IPS-NIHi7 (cell line): ENCODE measurements at regions not wholly inside any gene's neighbourhood (a gene's known extent, or its start where the extent isn't known, plus 50 kb on each side); places are given as distances from the start of the nearest gene placed in this dataset.

ENCODE experiments used
- DNase-seq: peaks from one replicate; pipeline ENCODE4 v3.0.0; 2012; ENCODE audit warnings: mixed read lengths; ENCODE audit errors: extremely low spot score

DNA sequence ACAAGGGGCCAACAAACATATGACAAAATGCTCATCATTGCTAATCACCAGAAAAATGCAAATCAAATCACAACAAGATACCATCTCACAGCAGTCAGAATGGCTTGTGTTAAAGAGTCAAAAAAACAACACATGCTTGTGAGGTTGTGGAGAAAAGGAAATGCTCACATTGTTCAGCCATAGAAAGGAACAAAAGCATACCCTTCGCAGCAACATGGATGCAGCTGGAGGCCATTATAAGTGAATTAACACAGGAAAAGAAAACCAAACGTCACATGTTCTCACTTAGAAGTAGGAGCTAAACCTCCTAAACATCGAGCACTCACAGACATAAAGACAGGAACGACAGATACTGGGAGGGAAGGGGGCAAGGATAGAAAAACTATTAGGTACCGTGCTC is 678.4 kb upstream of the GRM7 start:
- no peak for DNase-seq

DNA sequence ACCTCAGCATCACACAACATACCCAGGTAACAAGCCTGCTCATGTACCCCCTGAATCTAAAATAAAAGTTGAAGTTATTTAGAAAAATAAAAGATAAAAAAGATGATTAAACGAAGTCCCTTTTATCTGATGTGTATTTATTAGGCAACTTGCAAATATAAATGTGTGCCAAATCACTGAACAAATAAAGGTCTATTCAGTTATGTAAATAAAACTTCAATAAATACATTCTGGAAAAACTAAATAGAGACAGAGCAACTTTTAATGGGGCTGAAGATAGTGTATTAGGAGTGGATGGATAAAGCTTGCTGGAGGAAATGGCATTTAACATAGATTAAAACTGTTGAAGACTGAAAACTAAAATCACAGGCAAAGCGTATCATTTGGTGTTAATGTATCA is 678.0 kb upstream of the GRM7 start:
- DNase-seq = no peak

DNA sequence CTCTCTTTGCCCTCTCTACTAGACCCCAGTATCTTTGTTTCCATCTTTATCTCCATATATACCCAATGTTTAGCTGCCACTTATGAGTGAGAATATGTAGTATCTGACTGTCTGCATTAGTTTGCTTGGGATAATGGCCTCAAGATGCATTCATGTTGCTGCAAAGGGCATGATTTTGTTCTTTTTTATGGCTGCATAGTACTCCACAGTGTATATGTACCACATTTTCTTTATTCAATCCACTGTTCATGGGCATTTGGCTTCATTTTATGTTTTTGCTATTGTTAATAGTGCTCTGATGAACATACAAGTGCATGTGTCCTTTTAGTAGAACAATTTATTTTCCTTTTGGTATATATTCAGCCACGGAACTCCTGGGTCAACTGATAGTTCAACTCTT is 671.5 kb upstream of the GRM7 start:
- DNase-seq = no peak

DNA sequence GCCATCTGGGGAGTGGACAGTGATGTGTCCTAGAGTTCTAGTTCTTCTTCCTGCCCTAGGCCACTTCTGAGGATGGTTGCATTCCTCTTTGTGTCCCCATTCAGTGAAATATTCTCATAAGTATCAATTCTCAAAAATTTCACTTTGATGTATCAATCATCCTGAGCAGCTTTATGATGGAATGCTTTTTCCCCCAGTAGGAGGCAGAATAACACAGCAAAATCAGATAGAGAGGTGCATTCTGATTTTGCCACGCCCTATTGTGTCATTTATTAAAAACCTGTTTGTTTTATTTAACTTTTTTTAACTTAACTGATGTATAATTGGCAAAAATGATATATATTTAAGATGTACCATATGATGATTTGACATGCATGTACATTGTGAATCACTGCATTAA is 656.0 kb upstream of the GRM7 start:
- DNase-seq = no peak

DNA sequence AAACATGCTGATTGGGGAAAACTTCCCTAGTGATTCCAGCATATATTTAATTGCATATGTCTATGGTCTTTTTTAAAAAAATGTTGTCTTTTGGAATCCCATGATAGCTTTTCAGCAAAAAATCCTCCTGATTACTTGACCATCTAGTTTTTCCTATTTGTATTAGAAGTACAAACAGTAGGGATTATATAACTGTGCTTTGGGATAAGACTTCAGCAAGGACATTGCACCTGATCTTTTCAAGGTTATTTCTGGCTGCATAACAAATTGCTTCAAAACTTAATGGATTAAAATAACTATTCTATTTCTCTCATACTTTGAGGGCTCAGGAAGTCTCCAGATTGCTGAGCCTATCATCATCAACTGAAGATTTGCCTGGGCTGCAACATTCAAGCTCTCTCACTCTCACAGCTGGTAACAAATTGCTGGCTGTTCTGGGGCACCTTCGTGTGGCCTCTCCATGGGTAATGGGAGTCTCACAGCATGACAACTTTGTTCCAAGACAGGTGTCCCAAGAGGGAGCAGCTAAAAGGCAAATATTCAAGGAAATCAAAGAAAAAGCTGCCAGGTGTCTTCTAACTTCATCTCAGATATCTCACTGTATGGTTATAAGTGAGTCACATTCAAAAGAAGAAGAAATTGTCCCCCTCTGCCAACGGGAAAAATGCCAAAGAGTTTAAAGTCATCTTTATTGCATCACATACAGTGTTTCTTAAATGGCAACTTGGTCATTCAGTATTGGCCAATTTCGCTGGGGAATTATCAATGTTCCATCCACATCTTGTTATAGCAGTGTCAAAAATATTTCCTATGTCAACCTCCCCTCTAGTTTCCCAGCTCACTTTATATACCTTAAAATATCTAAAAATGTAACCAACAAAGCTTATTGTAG is 644.5 kb upstream of the GRM7 start:
- DNase-seq = no peak

DNA sequence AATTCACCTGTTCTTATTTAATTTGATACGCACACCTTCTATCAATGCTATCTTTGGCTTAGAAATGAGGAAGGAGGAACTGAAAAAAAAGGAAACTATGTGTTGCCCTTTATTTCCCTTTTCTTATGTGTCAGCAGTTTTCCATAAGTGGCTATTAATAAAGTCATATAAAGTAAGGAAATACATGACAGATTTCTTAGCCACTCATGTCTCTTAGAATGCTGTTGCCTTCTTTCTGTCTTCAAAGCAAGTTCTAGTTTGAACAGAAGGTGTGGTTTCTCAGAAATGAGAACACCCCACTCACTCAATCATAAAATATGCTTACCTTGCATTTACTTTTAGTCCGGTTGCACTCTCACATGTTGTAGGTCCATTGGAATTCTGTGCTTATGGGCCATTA is 640.5 kb upstream of the GRM7 start:
- no peak for DNase-seq

DNA sequence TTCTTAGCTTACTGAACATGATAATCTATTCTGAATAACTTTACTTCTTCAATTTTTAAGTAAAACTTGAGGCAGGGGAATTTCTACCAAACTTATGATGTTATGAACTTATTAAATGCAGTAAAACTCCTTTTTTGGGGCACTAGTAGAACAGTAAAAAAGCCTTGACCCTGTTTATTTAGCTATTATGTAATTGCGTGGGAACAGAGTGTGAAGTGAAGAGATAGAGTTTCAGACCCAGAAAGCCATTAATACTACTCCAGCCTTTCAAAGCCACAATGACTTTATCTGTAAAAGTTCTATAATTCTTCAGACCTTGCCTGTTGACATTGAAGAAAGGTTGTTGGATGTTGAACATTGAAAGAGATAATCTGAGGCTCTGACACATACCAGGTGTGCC is 638.8 kb upstream of the GRM7 start:
- no peak for DNase-seq

DNA sequence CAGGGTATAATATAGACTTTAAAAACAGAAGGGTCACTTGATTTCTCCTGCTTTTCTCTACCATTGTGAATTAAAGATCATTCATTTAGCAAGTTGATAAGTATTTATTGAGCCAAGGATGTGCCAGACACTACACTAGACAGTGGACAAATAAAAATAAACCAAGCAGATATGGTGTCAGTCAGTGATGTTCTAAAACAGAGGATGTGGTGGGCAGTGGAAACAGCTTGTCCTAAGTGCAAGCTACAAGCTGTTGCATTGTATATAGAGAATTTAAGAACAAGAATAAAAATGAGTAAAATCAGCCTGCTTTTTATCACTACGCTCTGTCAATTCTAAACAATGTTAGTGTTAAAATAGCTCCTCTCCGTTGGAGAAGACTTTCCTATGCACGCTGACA is 637.3 kb upstream of the GRM7 start:
- no peak for DNase-seq

DNA sequence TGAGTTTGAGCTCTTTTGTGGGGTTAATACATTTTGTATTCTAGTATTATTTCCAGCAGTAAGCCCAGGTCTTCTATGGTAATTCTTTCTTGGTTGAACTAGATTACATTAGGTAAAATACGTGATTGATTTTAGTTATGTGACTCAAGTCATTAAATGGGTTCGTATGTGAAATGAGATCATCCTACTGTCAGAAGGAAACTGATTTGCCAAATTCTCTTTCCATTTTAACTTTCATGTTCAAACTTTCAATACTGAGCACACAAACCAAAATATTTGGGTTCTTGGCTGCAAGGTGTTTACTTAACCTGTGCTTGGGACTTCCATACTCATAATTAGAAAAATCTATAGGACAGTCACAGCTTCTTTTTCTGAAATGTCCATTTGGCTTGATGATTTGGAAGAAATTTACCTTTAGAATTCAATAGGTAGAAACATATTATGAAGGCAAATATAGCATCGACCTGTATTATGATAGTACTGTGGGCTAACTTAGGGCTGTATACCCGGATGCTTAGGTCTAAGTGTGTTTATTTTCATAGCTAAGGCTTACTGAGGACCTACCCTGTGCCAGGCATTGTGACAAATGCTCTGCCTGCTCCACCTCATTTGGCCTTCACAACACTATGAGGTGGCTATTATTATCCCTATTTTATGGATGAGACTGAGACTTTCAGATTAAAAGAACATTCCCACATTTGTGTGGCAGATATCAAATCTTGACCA is 631.8 kb upstream of the GRM7 start:
- DNase-seq = no peak

DNA sequence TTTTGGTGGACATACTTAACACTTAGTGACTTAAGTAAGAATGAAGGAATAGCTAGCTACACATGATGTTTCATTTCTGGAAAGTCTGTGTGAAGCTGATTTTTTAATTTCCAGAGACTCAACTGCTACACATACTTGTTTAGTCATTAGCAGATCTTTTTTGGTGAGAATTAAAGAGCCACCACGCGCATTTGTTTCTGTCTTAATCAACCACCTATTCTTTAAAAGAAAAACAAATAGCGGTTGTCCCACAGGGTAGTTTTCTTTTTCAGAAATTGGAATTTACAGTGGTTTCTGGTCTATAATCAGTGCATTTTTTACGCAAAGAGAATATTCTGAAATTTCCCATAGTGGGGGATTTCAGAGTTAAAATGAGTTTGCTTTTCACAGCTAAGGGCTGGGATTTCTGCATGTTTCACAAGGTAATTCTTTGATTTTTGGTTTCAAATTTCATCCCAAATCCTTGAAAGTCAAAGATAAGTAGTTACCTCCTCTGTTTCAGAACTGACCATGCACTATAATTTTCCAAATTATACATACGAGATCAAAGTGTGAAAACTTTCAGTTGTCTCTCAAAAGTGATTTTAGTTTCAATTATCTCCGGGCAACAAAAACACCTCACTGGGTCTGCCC is 631.0 kb upstream of the GRM7 start:
- no peak for DNase-seq

DNA sequence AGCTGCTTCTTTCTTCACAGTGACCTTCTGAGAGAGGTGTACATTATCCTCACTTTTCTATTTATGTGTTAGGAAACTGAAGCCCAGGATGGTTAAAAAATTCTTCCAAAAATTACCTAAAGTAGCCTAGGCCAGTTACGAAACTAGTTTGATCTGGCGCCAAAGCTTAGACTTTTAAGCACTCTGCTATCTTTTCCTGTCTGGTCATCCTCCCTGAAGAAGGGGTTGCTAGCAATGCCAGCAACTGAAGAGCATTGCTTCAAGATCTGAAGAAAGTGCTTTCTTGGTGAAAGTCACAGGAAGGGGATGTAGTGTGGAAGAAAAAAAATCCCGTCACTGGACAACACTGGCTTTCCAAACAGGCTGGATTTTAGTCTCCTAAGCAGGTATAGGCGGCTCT is 618.8 kb upstream of the GRM7 start:
- no peak for DNase-seq

DNA sequence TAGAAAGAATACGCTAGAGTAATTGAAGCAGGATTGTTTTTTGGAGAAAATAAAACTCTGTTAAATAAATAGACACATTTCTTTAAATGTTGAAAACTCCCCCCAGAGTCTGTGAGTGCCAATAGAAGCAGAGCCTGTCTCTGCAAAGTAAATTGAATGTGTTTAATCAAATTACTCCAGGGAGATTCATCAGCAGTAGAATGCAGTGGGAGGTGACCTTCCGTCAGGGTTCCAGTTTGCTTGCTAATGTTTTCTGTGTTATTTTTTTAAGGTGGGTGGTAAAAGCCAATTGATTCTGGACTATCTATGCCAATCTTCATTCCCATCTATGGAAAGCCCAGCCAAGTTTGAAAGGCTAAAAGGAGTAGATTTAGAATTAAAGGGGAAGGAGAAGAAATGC is 612.4 kb upstream of the GRM7 start:
- DNase-seq = no peak

DNA sequence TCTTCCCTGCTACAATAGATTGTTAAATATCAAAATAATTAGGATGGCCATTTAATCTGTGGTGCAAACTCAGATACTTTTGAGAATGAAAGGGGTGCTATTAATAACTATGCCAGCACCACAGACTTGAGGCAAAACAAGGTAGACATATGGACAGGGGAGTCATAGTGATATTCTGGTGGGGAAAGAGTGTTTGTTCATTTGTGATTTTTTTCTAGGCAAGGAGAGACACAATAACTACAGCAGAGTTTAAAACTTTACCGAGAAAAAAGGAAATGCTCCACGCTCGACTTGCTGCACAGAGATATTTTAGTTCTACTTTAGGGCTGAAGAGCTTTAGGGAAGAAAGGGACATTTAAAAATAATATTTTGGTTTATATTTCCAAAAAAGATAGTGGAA is 611.2 kb upstream of the GRM7 start:
- DNase-seq = no peak

DNA sequence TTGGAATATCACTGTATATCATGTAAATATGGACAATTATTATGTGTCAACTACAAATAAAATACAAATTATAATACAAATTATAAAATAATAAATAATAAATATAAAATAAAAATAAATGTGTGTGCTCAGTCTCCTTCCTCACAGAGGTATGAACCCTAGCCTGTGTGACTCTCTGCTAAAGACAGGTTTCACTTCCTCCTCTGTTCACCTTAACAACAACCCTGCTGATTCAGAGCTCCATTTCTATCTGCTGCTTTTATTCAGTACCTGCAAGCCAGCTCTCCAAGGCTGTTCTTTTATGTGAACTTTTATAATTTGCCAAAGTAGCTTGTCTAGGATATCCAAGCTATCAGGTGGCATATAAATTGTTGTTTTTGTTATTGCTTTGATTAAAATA is 610.7 kb upstream of the GRM7 start:
- DNase-seq = no peak

DNA sequence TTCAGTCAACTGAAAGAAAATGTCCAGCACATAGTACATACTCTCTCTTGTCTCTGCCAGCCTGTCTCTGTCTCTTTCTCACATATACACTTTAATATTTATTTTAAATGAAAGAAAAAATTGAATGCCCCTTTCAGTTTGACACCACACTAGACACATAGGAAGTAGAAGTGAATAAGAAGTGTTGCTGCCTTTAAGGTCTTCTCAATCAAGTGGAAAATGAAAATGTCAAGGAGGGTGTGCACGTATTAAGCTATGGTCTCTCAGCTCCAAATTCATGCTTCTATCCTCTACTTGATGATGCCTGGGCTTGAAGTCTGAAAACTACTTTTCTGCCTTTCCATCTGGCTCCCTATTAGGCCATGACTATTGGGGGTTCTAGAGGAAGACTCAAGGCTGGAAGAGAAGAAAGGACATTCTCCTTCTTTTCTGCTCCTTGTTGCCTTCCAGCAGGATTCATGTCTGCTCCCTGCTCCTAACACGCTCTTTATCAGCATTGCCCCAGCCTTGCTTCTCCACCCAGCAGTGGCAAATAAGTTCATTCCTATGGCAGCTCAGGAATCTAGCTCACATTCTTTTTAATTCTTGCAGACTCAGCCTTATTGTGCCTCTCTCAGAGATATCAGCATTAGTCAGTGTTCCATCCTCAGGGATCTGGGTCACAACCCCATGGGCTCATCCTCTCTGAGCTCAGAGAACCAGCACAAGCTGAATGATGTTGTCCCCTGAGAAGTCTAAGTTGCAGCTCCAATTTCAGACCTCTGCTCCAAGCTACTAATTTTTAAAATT is 609.1 kb upstream of the GRM7 start:
- DNase-seq = peak; percentile 7

DNA sequence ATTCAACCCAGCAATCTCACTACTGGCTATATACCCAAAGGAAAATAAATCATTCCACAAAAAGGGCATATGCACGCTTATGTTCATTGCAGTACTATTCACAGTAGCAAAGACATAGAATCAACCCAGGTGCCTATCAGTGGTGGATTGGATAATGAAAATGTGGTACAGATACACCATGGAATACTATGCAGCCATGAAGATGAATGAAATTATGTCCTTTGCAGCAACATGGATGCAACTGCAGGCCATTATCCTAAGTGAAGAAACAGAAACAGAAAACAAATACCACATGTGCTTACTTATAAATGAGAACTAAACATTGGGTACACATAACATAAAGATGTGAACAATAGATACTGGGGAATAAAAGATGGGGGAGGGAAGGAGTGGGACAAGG is 606.4 kb upstream of the GRM7 start:
- DNase-seq = no peak

DNA sequence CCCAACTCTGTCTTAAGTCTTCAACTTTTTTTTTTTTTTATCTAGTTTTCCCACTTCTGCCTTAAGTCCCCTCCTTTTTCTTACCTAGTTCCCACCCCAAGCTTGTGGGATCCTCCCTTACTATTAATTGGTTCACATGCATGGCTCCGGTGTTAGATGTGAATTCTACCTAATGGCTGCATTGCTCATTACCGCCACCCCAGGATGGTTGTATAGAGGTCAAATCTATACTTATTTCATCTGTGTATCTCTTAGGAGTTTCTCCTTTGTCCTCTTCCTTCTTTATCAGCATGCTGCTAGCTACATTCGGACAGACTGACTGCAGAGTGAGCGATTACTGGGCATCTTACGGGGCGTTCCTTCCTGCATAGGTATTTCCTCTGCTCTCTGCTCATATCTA is 605.7 kb upstream of the GRM7 start:
- no peak for DNase-seq

DNA sequence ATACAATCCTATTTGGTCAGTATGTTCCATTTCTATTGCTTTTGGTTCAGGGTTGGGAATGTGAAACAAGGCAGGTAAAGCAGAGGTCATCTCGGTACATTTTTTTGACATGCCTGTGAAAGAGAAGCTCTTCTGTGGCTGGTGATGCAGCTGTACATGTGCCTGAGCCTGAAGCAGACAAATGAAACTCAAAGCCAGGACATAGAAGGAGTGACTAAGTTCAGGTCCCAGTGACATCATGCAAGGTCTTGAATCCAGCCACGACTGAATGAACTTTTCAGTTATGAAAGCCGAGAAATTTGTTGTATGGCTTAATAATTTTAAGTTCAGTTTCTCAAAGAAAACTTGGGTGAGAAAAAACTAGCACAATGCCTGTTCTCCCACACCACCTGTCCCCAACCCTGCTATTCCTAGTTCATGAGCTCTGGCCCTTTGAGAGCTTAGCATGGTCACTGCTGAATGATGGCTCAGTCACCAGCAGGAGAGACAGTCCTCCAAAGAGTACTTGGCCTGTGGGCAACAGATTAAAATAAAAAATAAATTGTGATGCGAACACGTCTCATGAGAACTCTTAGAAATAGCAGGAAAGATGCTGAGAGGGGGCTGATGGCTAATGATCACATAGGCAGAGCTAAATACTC is 600.2 kb upstream of the GRM7 start:
- no peak for DNase-seq

DNA sequence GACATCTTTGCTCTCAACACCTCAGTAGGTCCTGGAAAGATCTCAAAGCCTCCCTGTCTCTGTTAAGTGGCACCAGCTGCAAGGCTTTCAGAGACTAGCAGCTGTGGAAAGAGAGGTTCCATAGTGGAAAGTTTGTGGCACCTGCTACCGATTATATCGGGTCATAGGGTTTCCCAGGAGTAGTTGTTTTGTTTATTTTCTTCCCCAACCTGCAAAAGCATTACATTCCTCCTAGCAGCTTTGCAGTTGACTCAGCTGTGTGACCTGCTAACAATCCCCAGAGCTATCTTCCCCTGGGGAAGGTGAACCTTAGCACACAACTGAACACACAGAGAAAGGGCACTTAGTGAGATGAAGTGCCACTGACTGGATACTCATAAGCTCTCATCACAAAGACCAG is 598.9 kb upstream of the GRM7 start:
- no peak for DNase-seq

DNA sequence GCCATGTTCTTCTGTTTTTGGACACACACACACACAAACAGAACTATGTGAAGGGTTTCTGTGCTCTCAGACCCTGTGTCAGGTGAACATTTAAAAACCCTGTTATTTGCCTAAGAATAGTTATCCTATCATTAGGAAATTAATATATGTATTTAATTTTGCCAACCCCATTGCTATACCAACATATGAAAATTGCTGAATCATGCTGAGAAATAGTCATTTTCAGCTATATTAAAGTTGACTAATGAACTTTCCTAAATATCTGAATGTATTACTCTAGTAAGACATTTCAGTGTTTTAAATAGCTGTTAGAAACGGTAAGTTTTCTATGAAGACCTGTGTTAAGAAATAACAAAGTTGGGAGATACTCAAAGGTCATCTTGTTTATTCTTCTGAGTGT is 596.9 kb upstream of the GRM7 start:
- DNase-seq = no peak

DNA sequence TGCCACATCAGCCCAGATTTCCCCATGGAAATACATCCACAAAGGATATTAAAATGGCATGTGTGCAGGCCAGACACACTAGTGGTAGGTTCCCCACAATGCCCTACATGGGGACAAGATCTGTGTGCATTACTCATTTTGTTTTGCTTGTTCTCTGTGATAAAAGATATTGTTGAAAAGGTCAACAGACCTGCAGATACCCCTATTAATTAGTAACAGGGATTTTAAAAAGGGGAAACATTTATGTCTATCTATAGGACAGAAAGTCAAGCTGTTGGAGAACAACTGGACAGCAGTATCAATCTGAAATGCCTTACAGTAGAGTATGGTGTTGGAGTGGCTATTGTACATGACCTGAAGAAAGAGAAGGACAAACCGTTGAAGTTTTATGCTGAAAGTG is 596.0 kb upstream of the GRM7 start:
- DNase-seq = no peak

DNA sequence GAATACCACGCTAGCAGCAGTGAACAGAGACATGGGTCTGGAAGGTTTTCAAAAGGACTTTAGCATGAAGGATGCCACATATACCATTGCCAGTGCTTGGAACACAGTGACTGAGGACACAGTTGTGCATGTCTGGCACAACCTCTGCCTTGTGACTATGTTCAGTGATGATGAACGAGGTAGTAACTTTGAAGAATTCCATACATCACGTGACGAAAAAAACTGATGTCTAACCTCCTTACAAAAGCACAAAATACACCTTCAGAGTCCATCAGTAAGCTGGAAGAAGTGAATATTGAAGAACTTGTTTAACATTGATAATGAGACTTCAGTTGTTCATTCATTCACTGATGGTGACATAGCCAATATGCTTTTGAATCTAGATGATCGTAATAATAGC is 594.8 kb upstream of the GRM7 start:
- no peak for DNase-seq
